Esophagus muscularis mucosa (tissue), 4 donors: ENCODE measurements at regions not wholly inside any gene's neighbourhood (a gene's known extent, or its start where the extent isn't known, plus 50 kb on each side); places are given as distances from the start of the nearest gene placed in this dataset.
"Not testable (repeated sequence)": the region's sequence is repeated elsewhere in the genome, so short reads cannot be mapped to it uniquely, and the experiment has no call there.

Source experiments
- DNase-seq: peaks from one replicate; pipeline ENCODE4 v3.0.0-alpha.2; 2017; ENCODE audit errors: extremely low spot score
- H3K27ac ChIP-seq, 4 donors: fragments of 200-600 bp; sonication (generic); replicated peaks in 1 of 4; 1 replicate in 3 of 4; 2 replicates in 1 of 4; pipeline ENCODE4 v1.5.1; 2016 to 2019; ENCODE audit warnings: mild to moderate bottlenecking in 1 of 4
- H3K27me3 ChIP-seq, 4 donors: fragments of 200-600 bp; sonication (generic); one replicate each; pipeline versions ENCODE4 v1.5.1 to v1.6.0; 2016 to 2019
- H3K36me3 ChIP-seq, 4 donors: fragments of 200-600 bp; sonication (generic); one replicate each; pipeline ENCODE4 v1.5.1; 2016 to 2019
- H3K4me1 ChIP-seq, 4 donors: fragments of 200-600 bp; sonication (generic); one replicate each; pipeline ENCODE4 v1.5.1; 2016 to 2019
- H3K4me3 ChIP-seq, 4 donors: fragments of 200-600 bp; sonication (generic); 1 replicate in 2 of 4; 2 replicates in 2 of 4; pipeline ENCODE4 v1.5.1; 2016 to 2019; ENCODE audit warnings: mild to moderate bottlenecking in 4 of 4, moderate library complexity in 1 of 4
- H3K9me3 ChIP-seq, 4 donors: fragments of 200-600 bp; sonication (generic); 1 replicate in 3 of 4; 2 replicates in 1 of 4; pipeline ENCODE4 v1.5.1; 2016 to 2019
- CTCF ChIP-seq, 3 experiments: fragments of 200-600 bp in 2 of 3; fragments of 450-650 bp in 1 of 3; sonication (generic) in 2 of 3; IDR thresholded peaks; one replicate each; pipeline ENCODE4 v1.5.1; 2017 to 2019; ENCODE audit warnings: antibody characterized with exemption in 3 of 3, mild to moderate bottlenecking in 2 of 3, moderate library complexity in 1 of 3
- EP300 ChIP-seq: sonication (generic); formaldehyde crosslinking; IDR thresholded peaks from one replicate; pipeline ENCODE4 v1.6.1; 2017; ENCODE audit warnings: antibody characterized with exemption
- POLR2A ChIP-seq: fragments of 450-650 bp; IDR thresholded peaks from one replicate; pipeline ENCODE4 v1.6.1; 2017; ENCODE audit warnings: antibody characterized with exemption, moderate library complexity, mild to moderate bottlenecking, low read depth
- POLR2AphosphoS5 ChIP-seq, 2 donors: sonication (generic); formaldehyde crosslinking; IDR thresholded peaks; one replicate each; pipeline ENCODE4 v1.6.1; 2017; ENCODE audit warnings: antibody characterized with exemption in 2 of 2
- WGBS: methylation state at CpG from one replicate; pipeline ENCODE4 v1.1.5; 2018; 5-methylcytosine and 5-hydroxymethylcytosine counted together
- intact Hi-C: fragments of 100-400 bp; cut with DNase I; formaldehyde crosslinking; loops from one replicate; pipeline ENCODE4 v1.15.1; 2023

- 84% methylated on average over 2 of the region's 2 CpGs for WGBS
- no peak for DNase-seq
These were observed 409.6 kb downstream of the SEC23A start for GRCh38 chr14:38693423-38693822.

GRCh38 chr14:38669027-38669426 is 413.1 kb upstream of the CLEC14A start:
- WGBS, result 60% methylated on average over 3 of the region's 3 CpGs

More at GRCh38 chr14:38693423-38693822, 409.6 kb downstream of the SEC23A start:
- Histone ChIP-seq H3K4me1 (no peaks in the 10 kb centered on the region), H3K27me3 (no peaks in the 10 kb centered on the region), H3K4me3 (no peak overlapping the region), H3K36me3 (no peaks in the 10 kb centered on the region), H3K27ac (no peak overlapping the region), H3K9me3 (peaks cover 0 to 21% (median 6%) of the 10 kb centered on the region in 4 donors)
- TF ChIP-seq CTCF (IDR thresholded peaks at IDR 0.05), result no peak
- no peak for TF ChIP-seq POLR2AphosphoS5 (IDR thresholded peaks at IDR 0.05)
- no peak for TF ChIP-seq POLR2A
- TF ChIP-seq EP300, result no peak
- intact Hi-C loops, result no loop called here

GRCh38 chr14:38663382-38663781 is 407.5 kb upstream of the CLEC14A start:
- Histone ChIP-seq H3K4me1 (no peaks in the 10 kb centered on the region), H3K27me3 (no peaks in the 10 kb centered on the region), H3K4me3 (no peak overlapping the region), H3K9me3 (no peaks in the 10 kb centered on the region), H3K36me3 (no peaks in the 10 kb centered on the region), H3K27ac (no peak overlapping the region)
- WGBS, result 100% methylated on average over 1 of the region's 1 CpG
- TF ChIP-seq POLR2AphosphoS5 (IDR thresholded peaks at IDR 0.05), result no peak
- TF ChIP-seq EP300, result no peak
- TF ChIP-seq CTCF (IDR thresholded peaks at IDR 0.05), result no peak
- TF ChIP-seq POLR2A, result no peak
- intact Hi-C loops, result no loop called here
- DNase-seq, result no peak

More at GRCh38 chr14:38669027-38669426, 413.1 kb upstream of the CLEC14A start:
- Histone ChIP-seq H3K4me3 (no peak overlapping the region), H3K4me1 (no peaks in the 10 kb centered on the region), H3K27ac (no peak overlapping the region), H3K27me3 (no peaks in the 10 kb centered on the region), H3K36me3 (no peaks in the 10 kb centered on the region), H3K9me3 (no peaks in the 10 kb centered on the region)
- intact Hi-C loops, result no loop called here
- DNase-seq, result no peak
- TF ChIP-seq EP300, result no peak
- TF ChIP-seq POLR2AphosphoS5 (IDR thresholded peaks at IDR 0.05), result no peak
- no peak for TF ChIP-seq CTCF (IDR thresholded peaks at IDR 0.05)
- no peak for TF ChIP-seq POLR2A

- WGBS, result 36% methylated on average over 3 of the region's 3 CpGs
- DNase-seq, result no peak
- H3K27me3 ChIP-seq, result no peaks in the 10 kb centered on the region
- intact Hi-C loops, result no loop called here
- no peak overlapping the region for H3K4me3 ChIP-seq
- no peaks in the 10 kb centered on the region for H3K36me3 ChIP-seq
- no peaks in the 10 kb centered on the region for H3K4me1 ChIP-seq
- H3K27ac ChIP-seq, result no peak overlapping the region
- no peak for TF ChIP-seq POLR2A
- TF ChIP-seq CTCF (IDR thresholded peaks at IDR 0.05), result no peak
- TF ChIP-seq POLR2AphosphoS5 (IDR thresholded peaks at IDR 0.05), result no peak
- TF ChIP-seq EP300, result no peak
- no peaks in the 10 kb centered on the region for H3K9me3 ChIP-seq
These were observed 406.9 kb upstream of the CLEC14A start for GRCh38 chr14:38662781-38663180.

GRCh38 chr14:38646391-38646790 is 390.5 kb upstream of the CLEC14A start:
- Histone ChIP-seq H3K9me3 (no peaks in the 10 kb centered on the region), H3K36me3 (no peaks in the 10 kb centered on the region), H3K27me3 (no peaks in the 10 kb centered on the region), H3K27ac (no peak overlapping the region), H3K4me3 (no peak overlapping the region), H3K4me1 (no peaks in the 10 kb centered on the region)
- intact Hi-C loops, result no loop called here
- no peak for DNase-seq
- TF ChIP-seq POLR2A (no peak), POLR2AphosphoS5 (IDR thresholded peaks at IDR 0.05) (no peak), EP300 (no peak), CTCF (IDR thresholded peaks at IDR 0.05) (no peak)
- WGBS, result 64% methylated on average over 2 of the region's 2 CpGs

- H3K4me1 ChIP-seq, H3K9me3 ChIP-seq, H3K4me3 ChIP-seq, H3K36me3 ChIP-seq, DNase-seq, H3K27me3 ChIP-seq, H3K27ac ChIP-seq, intact Hi-C loops: not testable (repeated sequence)
- 97% methylated on average over 15 of the region's 19 CpGs for WGBS
These were observed 379.0 kb upstream of the CLEC14A start for GRCh38 chr14:38634913-38635312.
